Cardiac muscle cell (in vitro differentiated cells and primary cell): ENCODE measurements at regions not wholly inside any gene's neighbourhood (a gene's known extent, or its start where the extent isn't known, plus 50 kb on each side); places are given as distances from the start of the nearest gene placed in this dataset.

Source experiments
- DNase-seq, 2 donors: peaks; one replicate each; pipeline versions ENCODE4 v3.0.0 to v3.0.0-alpha.2; 2010 to 2017; ENCODE audit warnings: low read depth in 1 of 2, low spot score in 1 of 2
- H3K27ac ChIP-seq: fragments of 200-600 bp; sonication (generic); 2 replicates; pipeline ENCODE4 v1.5.1; 2016
- H3K27me3 ChIP-seq: fragments of 200-600 bp; sonication (generic); 2 replicates; pipeline ENCODE4 v1.6.0; 2016; ENCODE audit warnings: control low read depth
- H3K36me3 ChIP-seq: fragments of 200-600 bp; sonication (generic); 2 replicates; pipeline ENCODE4 v1.5.1; 2016; ENCODE audit warnings: control low read depth
- H3K4me1 ChIP-seq: fragments of 200-600 bp; sonication (generic); 2 replicates; pipeline ENCODE4 v1.8.1; 2017; ENCODE audit warnings: low read depth, mild to moderate bottlenecking, mixed run types
- H3K4me3 ChIP-seq: fragments of 200-600 bp; sonication (generic); 2 replicates; pipeline ENCODE4 v1.5.1; 2016; ENCODE audit warnings: mild to moderate bottlenecking
- H3K9me3 ChIP-seq: fragments of 200-600 bp; sonication (generic); 2 replicates; pipeline ENCODE4 v1.5.1; 2017; ENCODE audit warnings: low read depth, mild to moderate bottlenecking, control low read depth
- TF ChIP-seq, protein P1 (sequence below): IDR thresholded peaks from 2 replicates; pipeline ENCODE4 v1.5.1; 2012; ENCODE audit warnings: low read depth, mild to moderate bottlenecking, low read length

DNA sequence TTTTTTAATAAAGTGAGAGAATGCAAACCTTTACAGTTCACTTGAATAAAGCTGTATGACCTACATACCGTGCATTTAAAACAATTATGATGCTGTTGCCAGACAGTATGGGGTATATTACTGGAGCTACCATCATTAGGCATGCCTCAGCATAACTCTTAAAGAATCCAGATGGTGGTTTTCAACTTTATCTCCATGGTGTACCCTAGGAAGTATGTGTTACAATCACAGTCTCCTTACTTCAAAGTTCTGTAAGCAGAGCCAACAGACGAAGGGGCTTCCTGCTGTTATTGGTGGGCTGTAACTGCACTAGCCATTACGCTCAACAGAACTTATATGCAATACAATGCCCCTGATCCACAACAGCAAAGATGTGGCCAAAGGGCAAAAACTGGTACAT is 803.3 kb downstream of the DTWD2 start:
- TF ChIP-seq, protein P1, sequence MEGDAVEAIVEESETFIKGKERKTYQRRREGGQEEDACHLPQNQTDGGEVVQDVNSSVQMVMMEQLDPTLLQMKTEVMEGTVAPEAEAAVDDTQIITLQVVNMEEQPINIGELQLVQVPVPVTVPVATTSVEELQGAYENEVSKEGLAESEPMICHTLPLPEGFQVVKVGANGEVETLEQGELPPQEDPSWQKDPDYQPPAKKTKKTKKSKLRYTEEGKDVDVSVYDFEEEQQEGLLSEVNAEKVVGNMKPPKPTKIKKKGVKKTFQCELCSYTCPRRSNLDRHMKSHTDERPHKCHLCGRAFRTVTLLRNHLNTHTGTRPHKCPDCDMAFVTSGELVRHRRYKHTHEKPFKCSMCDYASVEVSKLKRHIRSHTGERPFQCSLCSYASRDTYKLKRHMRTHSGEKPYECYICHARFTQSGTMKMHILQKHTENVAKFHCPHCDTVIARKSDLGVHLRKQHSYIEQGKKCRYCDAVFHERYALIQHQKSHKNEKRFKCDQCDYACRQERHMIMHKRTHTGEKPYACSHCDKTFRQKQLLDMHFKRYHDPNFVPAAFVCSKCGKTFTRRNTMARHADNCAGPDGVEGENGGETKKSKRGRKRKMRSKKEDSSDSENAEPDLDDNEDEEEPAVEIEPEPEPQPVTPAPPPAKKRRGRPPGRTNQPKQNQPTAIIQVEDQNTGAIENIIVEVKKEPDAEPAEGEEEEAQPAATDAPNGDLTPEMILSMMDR: no peak
- DNase-seq: no peak
- Histone ChIP-seq H3K27ac (no peak overlapping the region), H3K27me3 (no peaks in the 10 kb centered on the region), H3K36me3 (no peaks in the 10 kb centered on the region), H3K4me1 (no peaks in the 10 kb centered on the region), H3K9me3 (no peaks in the 10 kb centered on the region), H3K4me3 (no peak overlapping the region)

- no peaks in the 10 kb centered on the region for H3K4me1 ChIP-seq
- DNase-seq: no peak
- no peak overlapping the region for H3K4me3 ChIP-seq
- no peaks in the 10 kb centered on the region for H3K36me3 ChIP-seq
- no peaks in the 10 kb centered on the region for H3K9me3 ChIP-seq
- TF ChIP-seq, protein P1: no peak
- H3K27me3 ChIP-seq: no peaks in the 10 kb centered on the region
- no peak overlapping the region for H3K27ac ChIP-seq
Observed at GRCh38 chr5:118176146-118176545, 812.2 kb downstream of the DTWD2 start.

DNA sequence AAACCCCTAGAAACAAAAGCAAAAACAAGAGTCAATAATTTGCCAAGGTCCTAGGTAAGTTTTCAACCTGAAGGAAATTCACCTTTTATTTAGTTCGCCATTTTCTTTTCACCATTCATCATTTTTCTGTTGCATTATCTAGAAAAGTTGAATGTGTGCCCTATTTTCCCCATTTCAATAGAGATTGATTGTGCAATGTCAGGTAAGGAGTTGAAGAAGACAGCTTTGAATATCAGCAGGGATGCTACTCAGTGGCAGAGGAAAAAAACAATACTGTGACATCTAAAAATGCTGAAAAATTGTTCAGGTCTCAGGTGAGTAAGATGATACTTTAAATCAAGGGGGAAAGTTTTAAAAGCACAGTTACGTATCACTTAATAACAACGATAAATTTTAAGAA is 813.7 kb downstream of the DTWD2 start:
- Histone ChIP-seq H3K27ac (no peak overlapping the region), H3K36me3 (no peaks in the 10 kb centered on the region)
- TF ChIP-seq, protein P1: no peak

DNA sequence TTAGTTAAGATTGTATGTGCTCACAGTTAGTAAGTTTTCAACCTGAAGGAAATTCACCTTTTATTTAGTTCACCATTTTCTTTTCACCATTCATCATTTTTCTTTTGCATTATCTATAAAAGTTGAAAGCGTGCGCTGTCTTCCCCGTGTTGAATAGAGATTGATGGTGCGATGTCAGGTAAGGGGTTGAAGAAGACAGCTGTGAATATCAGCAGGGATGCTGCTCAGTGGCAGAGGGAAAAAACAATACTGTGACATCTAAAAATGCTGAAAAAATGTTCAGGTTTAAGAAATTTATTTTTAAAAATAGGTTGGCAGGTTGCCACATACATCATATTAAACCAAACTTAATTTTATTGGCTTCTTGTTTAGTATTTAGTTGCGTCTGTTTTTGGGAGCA is 815.0 kb downstream of the DTWD2 start:
- Histone ChIP-seq H3K36me3 (no peaks in the 10 kb centered on the region), H3K27ac (no peak overlapping the region), H3K4me1 (no peaks in the 10 kb centered on the region), H3K27me3 (no peaks in the 10 kb centered on the region), H3K4me3 (no peak overlapping the region), H3K9me3 (no peaks in the 10 kb centered on the region)
- TF ChIP-seq, protein P1: no peak
- no peak for DNase-seq

More for the DNA sequence above, 813.7 kb downstream of the DTWD2 start:
- H3K4me3 ChIP-seq: no peak overlapping the region
- H3K4me1 ChIP-seq: no peaks in the 10 kb centered on the region
- H3K27me3 ChIP-seq: no peaks in the 10 kb centered on the region
- no peak for DNase-seq
- H3K9me3 ChIP-seq: no peaks in the 10 kb centered on the region

- H3K9me3 ChIP-seq: no peaks in the 10 kb centered on the region
Observed at GRCh38 chr5:118165619-118166018, 822.7 kb downstream of the DTWD2 start.

More at GRCh38 chr5:118165619-118166018, 822.7 kb downstream of the DTWD2 start:
- Histone ChIP-seq H3K27me3 (no peaks in the 10 kb centered on the region), H3K4me1 (no peaks in the 10 kb centered on the region), H3K27ac (no peak overlapping the region), H3K36me3 (no peaks in the 10 kb centered on the region), H3K4me3 (no peak overlapping the region)
- DNase-seq: no peak
- TF ChIP-seq, protein P1: no peak
